ENCODE measurements at regions not wholly inside any gene's neighbourhood (a gene's known extent, or its start where the extent isn't known, plus 50 kb on each side); places are given as distances from the start of the nearest gene placed in this dataset.

DNA sequence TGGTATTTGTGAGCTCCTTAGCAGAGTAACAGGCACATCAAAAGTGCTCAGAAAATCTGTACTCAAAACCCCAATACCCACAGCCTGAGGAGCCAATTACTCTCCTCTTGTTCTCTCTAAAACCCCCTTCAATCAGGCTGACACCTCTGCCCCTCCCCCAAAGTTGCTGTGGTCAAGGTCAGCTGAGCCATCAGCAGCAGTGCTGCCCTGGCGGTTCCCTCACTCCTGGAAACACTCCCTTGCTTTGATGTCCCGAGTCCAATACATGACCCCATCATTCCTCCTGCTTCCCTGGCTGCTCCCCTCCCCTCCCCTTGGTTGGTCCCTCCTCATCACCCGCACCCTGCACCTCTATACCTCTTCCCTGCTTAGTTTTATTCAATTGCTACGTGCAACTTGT is 57.2 kb upstream of the C14orf132 start:
- H3K9me3 ChIP-seq (ENCODE audit: control extremely low read depth in 1 of 3, control insufficient read depth in 2 of 3, insufficient read depth in 1 of 3, low read length in 2 of 3), result no peaks in the 10 kb centered on the region
- no peak overlapping the region for H3K27ac Mint-ChIP-seq
- H3K27me3 Mint-ChIP-seq, result peaks cover 49% of the 10 kb centered on the region
- TF ChIP-seq, protein P1, sequence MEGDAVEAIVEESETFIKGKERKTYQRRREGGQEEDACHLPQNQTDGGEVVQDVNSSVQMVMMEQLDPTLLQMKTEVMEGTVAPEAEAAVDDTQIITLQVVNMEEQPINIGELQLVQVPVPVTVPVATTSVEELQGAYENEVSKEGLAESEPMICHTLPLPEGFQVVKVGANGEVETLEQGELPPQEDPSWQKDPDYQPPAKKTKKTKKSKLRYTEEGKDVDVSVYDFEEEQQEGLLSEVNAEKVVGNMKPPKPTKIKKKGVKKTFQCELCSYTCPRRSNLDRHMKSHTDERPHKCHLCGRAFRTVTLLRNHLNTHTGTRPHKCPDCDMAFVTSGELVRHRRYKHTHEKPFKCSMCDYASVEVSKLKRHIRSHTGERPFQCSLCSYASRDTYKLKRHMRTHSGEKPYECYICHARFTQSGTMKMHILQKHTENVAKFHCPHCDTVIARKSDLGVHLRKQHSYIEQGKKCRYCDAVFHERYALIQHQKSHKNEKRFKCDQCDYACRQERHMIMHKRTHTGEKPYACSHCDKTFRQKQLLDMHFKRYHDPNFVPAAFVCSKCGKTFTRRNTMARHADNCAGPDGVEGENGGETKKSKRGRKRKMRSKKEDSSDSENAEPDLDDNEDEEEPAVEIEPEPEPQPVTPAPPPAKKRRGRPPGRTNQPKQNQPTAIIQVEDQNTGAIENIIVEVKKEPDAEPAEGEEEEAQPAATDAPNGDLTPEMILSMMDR (IDR thresholded peaks at IDR 0.05), result no peak
- no peak for TF ChIP-seq EZH2 (IDR thresholded peaks at IDR 0.05; ENCODE audit: borderline replicate concordance, insufficient read depth, low read depth, low read length, poor library complexity, severe bottlenecking)
- DNase-seq (no peak), ATAC-seq (ENCODE audit: low read depth) (no peak)
- no peaks in the 10 kb centered on the region for H4K20me1 ChIP-seq (ENCODE audit: control insufficient read depth, insufficient read depth, low read length, poor library complexity, severe bottlenecking)
- intact Hi-C loops (cut with micrococcal nuclease), result no loop called here
- H3K9me3 Mint-ChIP-seq (ENCODE audit: insufficient read depth), result no peaks in the 10 kb centered on the region
- H3K4me1 Mint-ChIP-seq, result no peaks in the 10 kb centered on the region
- WGBS (ENCODE audit: insufficient coverage), result 37% methylated on average over 4 of the region's 4 CpGs
- no peaks in the 10 kb centered on the region for H3K4me1 ChIP-seq (ENCODE audit: control insufficient read depth in 2 of 2, insufficient read depth in 2 of 2, low read length in 2 of 2)
- H3K27me3 ChIP-seq (replicated peaks in 1 of 4; ENCODE audit: control extremely low read depth in 1 of 4, control insufficient read depth in 3 of 4, insufficient read depth in 4 of 4, low read length in 3 of 4), result peaks cover 0 to 30% (median 3%) of the 10 kb centered on the region in 4 experiments
- ChIA-PET POLR2A (no interaction called here), CTCF (no interaction called here)
- H2AFZ ChIP-seq (ENCODE audit: insufficient read depth, low read depth, low read length, poor library complexity, severe bottlenecking), result no peak overlapping the region
- H3K9ac ChIP-seq (ENCODE audit: low read length), result no peak overlapping the region
- no peak overlapping the region for H3K27ac ChIP-seq (ENCODE audit: low read length in 2 of 2)
- H3K4me2 ChIP-seq (replicated peaks; ENCODE audit: low read depth, low read length, poor library complexity, severe bottlenecking), result no peak overlapping the region
- no peak overlapping the region for H3K4me3 Mint-ChIP-seq
- H3K4me3 ChIP-seq (ENCODE audit: control extremely low read depth in 1 of 5, extremely low read depth in 1 of 5, insufficient read depth in 1 of 5, low read depth in 2 of 5, low read length in 4 of 5), result no peak overlapping the region
- H3K79me2 ChIP-seq (ENCODE audit: control insufficient read depth, insufficient read depth, low read length), result no peaks in the 10 kb centered on the region
- no peaks in the 10 kb centered on the region for H3K36me3 ChIP-seq (replicated peaks in 1 of 2; ENCODE audit: control extremely low read depth in 1 of 2, control insufficient read depth in 1 of 2, extremely low read depth in 1 of 2, insufficient read depth in 2 of 2, low read length in 1 of 2)

DNA sequence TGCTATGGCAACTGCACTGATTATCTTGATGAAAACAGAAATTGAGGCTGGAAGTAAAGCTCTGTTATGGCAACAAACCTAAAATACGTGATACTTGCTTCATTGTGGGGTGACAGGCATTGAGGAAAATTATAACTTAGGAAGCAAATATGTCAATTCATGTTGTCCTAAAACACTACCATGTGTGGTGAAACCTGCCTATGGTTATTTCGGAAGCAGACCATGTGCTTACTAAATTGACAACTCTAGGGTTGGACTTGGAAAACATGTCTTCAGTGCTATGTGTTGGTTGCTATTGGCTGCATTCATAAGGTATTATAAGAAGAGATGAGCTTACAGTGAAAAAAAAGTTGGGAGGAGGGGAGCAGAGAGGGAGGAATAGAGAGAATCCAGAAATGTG is 55.0 kb upstream of the C14orf132 start:
- H3K9me3 ChIP-seq (ENCODE audit: control extremely low read depth in 1 of 3, control insufficient read depth in 2 of 3, insufficient read depth in 1 of 3, low read length in 2 of 3), result no peaks in the 10 kb centered on the region
- H3K27me3 ChIP-seq (replicated peaks in 1 of 4; ENCODE audit: control extremely low read depth in 1 of 4, control insufficient read depth in 3 of 4, insufficient read depth in 4 of 4, low read length in 3 of 4), result peaks cover 0 to 37% (median 3%) of the 10 kb centered on the region in 4 experiments
- CTCF ChIA-PET, result interaction anchor here (1.0 to 3.5 kb wide), 3 partner anchors 10 to 424 kb away, joined by 3 to 25 read pairs (median 4); no protein-coding TSS in a partner anchor
- no peak overlapping the region for H3K9ac ChIP-seq (ENCODE audit: low read length)
- H2AFZ ChIP-seq (ENCODE audit: insufficient read depth, low read depth, low read length, poor library complexity, severe bottlenecking), result no peak overlapping the region
- Mint-ChIP-seq H3K4me1 (no peaks in the 10 kb centered on the region), H3K27me3 (peaks cover 47% of the 10 kb centered on the region), H3K9me3 (ENCODE audit: insufficient read depth) (no peaks in the 10 kb centered on the region), H3K4me3 (no peak overlapping the region), H3K27ac (no peak overlapping the region)
- no peaks in the 10 kb centered on the region for H3K4me1 ChIP-seq (ENCODE audit: control insufficient read depth in 2 of 2, insufficient read depth in 2 of 2, low read length in 2 of 2)
- H4K20me1 ChIP-seq (ENCODE audit: control insufficient read depth, insufficient read depth, low read length, poor library complexity, severe bottlenecking), result no peaks in the 10 kb centered on the region
- intact Hi-C loops (cut with micrococcal nuclease), result no loop called here
- H3K4me3 ChIP-seq (ENCODE audit: control extremely low read depth in 1 of 5, extremely low read depth in 1 of 5, insufficient read depth in 1 of 5, low read depth in 2 of 5, low read length in 4 of 5), result no peak overlapping the region
- H3K27ac ChIP-seq (ENCODE audit: low read length in 2 of 2), result no peak overlapping the region
- H3K79me2 ChIP-seq (ENCODE audit: control insufficient read depth, insufficient read depth, low read length), result no peaks in the 10 kb centered on the region
- POLR2A ChIA-PET, result no interaction called here
- H3K4me2 ChIP-seq (replicated peaks; ENCODE audit: low read depth, low read length, poor library complexity, severe bottlenecking), result no peak overlapping the region
- WGBS (ENCODE audit: insufficient coverage), result no CpG with 5 or more reads among the region's 2 CpGs
- ATAC-seq (ENCODE audit: low read depth) (no peak), DNase-seq (no peak)
- no peaks in the 10 kb centered on the region for H3K36me3 ChIP-seq (replicated peaks in 1 of 2; ENCODE audit: control extremely low read depth in 1 of 2, control insufficient read depth in 1 of 2, extremely low read depth in 1 of 2, insufficient read depth in 2 of 2, low read length in 1 of 2)
- TF ChIP-seq, protein P1 (IDR thresholded peaks at IDR 0.05), result no peak
- no peak for TF ChIP-seq EZH2 (IDR thresholded peaks at IDR 0.05; ENCODE audit: borderline replicate concordance, insufficient read depth, low read depth, low read length, poor library complexity, severe bottlenecking)

Measured in B cell (primary cell).